Left renal cortex interstitium (tissue), 4 donors: ENCODE measurements at regions not wholly inside any gene's neighbourhood (a gene's known extent, or its start where the extent isn't known, plus 50 kb on each side); places are given as distances from the start of the nearest gene placed in this dataset.
"Not testable (repeated sequence)": the region's sequence is repeated elsewhere in the genome, so short reads cannot be mapped to it uniquely, and the experiment has no call there.

Source experiments
- DNase-seq, 4 donors: peaks; one replicate each; pipeline ENCODE4 v3.0.0-alpha.2; 2013; ENCODE audit warnings: low read depth in 4 of 4, low spot score in 2 of 4, missing footprints in 1 of 4

GRCh38 chr9:124163760-124164255 is 93.9 kb upstream of the NEK6 start:
- no peak for DNase-seq

DNA sequence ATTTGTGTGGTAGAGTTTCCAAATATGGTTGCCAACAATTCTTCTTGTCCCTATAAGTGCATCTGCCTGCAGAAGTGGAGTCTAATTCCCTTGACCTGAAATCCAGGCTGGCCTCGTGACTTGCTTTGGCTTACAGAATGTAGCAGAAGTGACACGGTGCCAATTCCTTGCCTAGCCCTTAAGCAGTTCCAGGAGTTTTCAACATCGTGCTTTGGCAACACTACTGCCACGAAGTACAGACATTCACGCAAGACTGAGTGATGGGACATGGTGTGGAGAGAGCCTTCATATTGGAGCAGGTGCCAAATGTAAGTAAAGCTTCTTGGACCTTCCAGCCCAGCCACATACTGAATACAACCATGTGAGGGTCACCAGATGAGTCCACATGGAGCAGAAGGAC is 92.9 kb upstream of the NEK6 start:
- DNase-seq = no peak

- DNase-seq = no peak
Measured at GRCh38 chr9:124174433-124174832, 83.3 kb upstream of the NEK6 start.

DNA sequence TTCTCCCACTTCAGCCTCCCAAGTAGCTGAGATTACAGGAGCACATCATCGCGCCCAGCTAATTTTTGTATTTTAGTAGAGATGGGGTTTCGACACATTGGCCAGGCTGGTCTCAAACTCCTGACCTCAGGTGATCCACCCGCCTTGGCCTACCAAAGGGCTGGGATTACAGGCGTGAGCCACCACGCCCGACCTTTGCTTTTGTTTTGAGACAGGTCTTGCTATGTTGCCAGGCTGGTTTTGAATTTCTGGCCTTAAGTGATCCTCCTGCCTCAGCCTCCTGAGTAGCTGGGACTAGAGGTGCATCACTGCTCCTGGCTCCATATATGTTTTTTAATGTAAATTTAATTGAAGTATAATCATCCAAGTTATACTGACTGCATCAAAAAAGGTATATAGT is 80.2 kb upstream of the NEK6 start:
- not testable (repeated sequence) for DNase-seq

DNA sequence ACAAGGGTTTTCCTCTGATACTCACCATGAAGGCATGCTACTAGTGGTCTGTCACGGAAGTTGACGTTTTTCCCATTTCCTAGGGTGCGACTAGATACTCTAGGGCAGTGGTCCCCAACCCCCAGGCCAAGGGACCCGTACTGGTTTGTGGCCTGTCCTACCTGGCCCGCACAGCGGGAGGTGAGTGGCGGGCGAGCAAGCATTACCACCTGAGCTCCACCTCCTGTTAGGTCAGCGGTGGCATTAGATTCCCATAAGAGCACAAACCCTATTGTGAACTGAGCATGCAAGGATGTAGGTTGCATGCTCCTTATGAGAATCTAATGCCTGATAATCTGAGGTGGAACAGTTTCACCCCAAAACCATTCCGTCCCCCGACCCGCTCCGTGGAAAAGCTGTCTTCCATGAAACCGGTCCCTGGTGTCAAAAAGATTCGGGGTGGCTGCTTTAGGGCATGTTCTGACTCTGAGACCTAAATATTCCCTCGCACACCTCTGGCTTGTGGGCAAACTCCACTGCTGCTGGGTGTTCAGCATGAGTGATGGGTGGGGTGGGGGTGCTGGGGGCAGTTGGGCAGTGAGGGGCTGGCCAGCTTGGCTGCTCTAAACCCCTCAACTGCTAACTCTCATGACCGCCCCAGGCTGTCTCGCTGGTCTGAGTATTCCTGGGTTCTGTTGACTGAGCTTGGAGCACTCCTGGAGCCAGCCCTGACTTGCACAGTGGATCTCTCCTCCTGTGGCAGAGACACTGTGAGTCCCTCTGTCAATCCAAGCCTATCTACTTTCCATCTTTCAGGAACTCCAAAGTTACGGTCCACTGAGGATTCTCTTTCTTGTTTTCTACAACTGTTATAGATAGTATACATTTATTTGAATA is 78.3 kb upstream of the NEK6 start:
- no peak for DNase-seq

GRCh38 chr9:124180557-124180956 is 77.2 kb upstream of the NEK6 start:
- DNase-seq = peak in 1 of 4 donors; percentile 5

DNA sequence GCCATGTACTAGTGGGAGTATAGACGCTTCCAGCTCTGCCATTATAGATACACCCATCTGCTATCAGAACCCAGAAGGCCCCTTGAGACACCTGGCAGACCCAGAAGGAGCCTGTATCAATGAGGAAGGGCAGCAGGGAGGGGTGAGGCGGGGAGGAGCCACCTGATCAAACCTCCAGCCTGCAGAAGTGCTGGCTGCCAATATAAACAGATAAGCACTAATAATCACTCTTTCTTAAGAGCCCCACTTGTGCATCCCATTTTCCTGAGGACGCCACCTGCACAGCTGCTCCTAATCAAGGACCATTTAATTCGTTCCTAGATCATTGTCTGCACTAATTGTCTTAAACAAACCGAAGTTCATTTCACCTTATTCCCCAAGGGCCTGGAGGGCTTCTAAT is 75.0 kb upstream of the NEK6 start:
- no peak for DNase-seq

- DNase-seq = no peak
Measured at GRCh38 chr9:124183772-124184171, 74.0 kb upstream of the NEK6 start.

DNA sequence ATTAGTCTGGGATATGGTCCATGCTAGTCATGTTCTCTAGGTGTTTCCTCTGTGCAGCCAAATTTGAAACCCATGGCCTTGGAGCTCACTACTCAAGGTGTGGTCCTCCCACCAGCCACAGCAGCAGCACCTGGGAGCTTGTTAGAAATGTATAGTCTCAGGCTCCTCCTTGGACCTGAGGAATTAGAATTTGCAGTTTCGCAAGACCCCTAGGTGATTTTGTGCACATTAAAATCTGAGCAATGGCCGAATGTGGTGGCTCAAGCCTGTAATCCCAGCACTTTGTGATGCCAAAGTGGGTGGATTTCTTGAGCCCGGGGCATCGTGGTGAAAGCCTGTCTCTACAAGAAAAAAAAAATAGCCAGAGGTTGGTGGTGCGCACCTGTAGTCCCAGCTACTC is 72.3 kb upstream of the NEK6 start:
- no peak for DNase-seq

- DNase-seq = no peak
Measured at GRCh38 chr9:124187311-124187710, 70.4 kb upstream of the NEK6 start.

DNA sequence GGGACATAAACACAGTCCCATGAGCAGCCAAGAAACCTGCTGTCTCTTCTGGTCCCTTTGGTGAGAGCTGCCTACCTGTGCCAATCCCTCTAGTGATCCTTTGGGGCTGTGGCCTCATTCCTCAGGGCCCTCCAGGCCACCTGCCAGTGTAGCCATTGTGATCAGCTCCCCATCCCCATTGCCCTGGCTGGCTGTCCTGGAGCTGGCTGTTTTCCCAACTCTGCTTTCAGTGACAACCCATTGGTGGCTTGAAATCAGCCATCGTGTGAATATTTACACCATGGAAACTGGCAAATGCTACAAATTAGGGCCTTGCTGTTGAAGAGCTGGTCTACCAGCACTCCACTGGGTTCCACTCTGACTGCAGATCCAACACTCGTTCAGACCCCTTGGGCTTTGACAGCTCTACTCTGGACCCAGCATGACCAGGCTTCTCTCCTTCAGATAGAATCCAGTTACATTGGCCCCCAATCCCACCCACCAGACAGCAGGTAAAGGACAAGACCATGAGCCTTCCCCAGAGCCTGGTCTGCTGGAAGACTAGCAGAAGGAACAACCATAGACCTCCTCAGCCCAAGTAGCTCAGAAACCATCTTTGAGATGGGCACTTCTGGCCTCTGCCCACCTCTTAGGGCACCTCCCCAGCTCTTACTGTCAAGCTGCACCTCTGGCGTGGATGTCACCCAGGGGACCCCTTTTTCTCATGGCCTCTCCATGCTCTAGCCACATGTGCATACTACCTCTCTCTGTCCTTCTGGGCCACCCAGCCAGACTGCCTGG is 69.2 kb upstream of the NEK6 start:
- no peak for DNase-seq

DNA sequence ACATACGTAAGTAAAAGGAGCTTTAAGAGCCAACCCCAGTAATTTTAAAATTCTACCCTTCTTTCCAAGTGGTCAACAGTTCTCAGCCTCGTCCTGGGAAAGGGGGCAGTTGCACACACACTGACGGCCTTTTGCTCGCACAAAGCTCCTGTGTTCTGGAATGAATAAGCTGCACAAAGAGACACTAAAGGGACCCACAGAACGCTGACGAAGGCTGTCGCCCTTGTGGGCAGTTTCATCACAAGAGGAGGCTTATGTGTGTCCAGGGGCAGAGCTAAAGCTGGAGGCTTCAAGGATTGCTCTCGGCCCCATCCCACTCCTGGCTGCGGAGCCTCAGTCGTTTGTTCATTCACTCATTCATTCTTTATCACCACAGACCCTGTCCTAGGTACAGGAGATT is 67.0 kb upstream of the NEK6 start:
- no peak for DNase-seq

DNA sequence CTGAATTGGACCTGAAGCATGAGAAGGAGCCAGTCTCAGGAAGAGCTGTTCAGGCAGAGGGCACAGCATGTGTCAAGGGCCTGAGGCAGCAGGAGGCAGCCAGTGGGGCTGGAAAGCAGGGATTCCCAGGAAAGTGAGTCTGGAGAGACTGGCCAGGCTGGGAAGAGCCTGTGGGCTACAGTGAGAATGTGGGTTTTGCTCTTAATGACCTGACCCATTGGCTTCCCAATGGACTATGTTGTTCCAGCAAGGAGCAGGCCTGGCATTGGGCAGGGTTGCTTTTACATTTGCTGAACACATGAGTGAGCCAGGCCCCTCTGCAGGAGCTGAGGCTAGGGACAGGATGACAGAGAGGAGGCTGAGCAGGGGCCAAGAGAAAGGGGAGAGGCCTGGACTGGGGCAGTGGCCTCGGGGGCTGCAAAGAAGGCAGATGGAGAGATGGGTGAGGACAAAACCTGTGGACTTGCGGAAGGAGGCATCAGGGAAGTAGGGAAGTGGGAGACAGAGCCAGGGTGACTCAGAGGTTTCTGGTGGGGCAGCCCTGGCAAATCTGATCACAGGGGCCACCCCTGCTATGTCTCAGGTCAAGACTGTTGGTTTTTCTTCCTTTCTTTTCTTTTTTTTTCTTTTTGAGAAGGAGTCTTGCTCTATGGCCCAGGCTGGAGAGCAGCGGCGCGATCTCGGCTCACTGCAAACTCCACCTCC is 65.9 kb upstream of the NEK6 start:
- DNase-seq = no peak

DNA sequence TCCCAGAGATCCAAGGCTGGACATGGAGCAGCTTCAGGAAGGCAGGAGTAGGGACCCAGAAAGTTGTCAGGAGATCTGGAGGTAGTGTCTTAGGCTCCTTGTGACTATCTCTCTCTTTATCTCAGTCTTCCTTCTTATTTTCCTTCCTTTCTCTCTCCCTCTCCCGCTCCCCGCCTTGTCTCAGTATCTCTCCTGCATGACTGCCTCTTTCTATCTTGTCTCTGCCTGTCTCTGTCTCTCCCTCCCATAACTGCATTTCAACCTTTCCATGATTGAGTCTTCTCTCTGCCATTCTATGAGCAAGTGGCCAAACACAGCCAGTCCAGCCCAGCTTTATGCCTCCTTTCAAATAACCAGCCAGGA is 61.0 kb upstream of the NEK6 start:
- DNase-seq = no peak

GRCh38 chr9:124197177-124198095 is 60.3 kb upstream of the NEK6 start:
- no peak for DNase-seq

- DNase-seq = no peak
Measured at GRCh38 chr9:124198331-124198730, 59.4 kb upstream of the NEK6 start.

DNA sequence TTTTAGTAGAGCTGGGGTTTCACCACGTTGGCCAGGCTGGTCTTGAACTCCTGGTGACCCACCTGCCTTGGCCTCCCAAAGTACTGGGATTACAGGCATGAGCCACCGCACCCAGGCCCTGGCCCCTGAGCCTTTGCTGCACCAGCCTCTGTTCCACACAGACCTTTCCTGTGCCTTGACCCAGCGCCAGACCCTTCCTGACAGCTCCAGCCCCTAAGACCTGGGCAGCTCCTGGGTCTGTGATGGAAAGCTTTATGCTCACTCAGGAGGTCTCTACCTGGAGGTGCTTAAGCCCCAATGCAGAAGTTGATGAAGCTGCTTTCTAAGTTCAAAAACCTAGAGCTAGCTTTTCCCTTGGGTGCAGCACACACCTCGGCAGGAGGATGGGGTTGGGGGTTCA is 58.8 kb upstream of the NEK6 start:
- DNase-seq = no peak

- no peak for DNase-seq
Measured at GRCh38 chr9:124199474-124199873, 58.3 kb upstream of the NEK6 start.

- no peak for DNase-seq
Measured at GRCh38 chr9:124202447-124202971, 55.2 kb upstream of the NEK6 start.
